Right lobe of liver (tissue), 4 donors: ENCODE measurements at regions not wholly inside any gene's neighbourhood (a gene's known extent, or its start where the extent isn't known, plus 50 kb on each side); places are given as distances from the start of the nearest gene placed in this dataset.
A peak's percentile ranks its signal among the peaks of the same experiment; 100 is the strongest.

Experiments
- CTCF ChIP-seq, 4 donors: fragments of 200-600 bp in 3 of 4; fragments of 450-650 bp in 1 of 4; IDR thresholded peaks; one replicate each; pipeline versions ENCODE4 v1.5.1 to v1.8.0; 2016 to 2022; ENCODE audit warnings: antibody characterized with exemption in 4 of 4, mild to moderate bottlenecking in 2 of 4
- POLR2A ChIP-seq: fragments of 450-650 bp; IDR thresholded peaks from one replicate; pipeline ENCODE4 v1.6.1; 2017; ENCODE audit warnings: antibody characterized with exemption, mild to moderate bottlenecking
- donor health status: DM: no; HTN: no; CAD: no.
- donor health status: DM: no; HTN: no; CAD: no.
- donor health status: DM: no; HTN: yes; CAD: no.

GRCh38 chr11:29634244-29634643 is 382.6 kb downstream of the KCNA4 start:
- TF ChIP-seq POLR2A = no peak
- TF ChIP-seq CTCF (IDR thresholded peaks at IDR 0.05) = peak in 1 of 4 donors; percentile 10
